HL-60 (cell line): ENCODE measurements at regions not wholly inside any gene's neighbourhood (a gene's known extent, or its start where the extent isn't known, plus 50 kb on each side); places are given as distances from the start of the nearest gene placed in this dataset.

ENCODE experiments used
- CTCF ChIP-seq: IDR thresholded peaks from one replicate; pipeline ENCODE4 v1.5.1; 2011; ENCODE audit warnings: low read length, control low read depth, inconsistent platforms; ENCODE audit not compliant: insufficient read depth
- GABPA ChIP-seq: IDR thresholded peaks from 2 replicates; pipeline ENCODE4 v1.6.1; 2012; ENCODE audit warnings: low read depth
- POLR2AphosphoS5 ChIP-seq: IDR thresholded peaks from 2 replicates; pipeline ENCODE4 v1.6.1; 2012; ENCODE audit warnings: low read depth
- REST ChIP-seq: IDR thresholded peaks from 2 replicates; pipeline ENCODE4 v1.6.1; 2012; ENCODE audit warnings: low read depth; ENCODE audit not compliant: insufficient replicate concordance
- SPI1 ChIP-seq: IDR thresholded peaks from 2 replicates; pipeline ENCODE4 v1.6.1; 2012; ENCODE audit warnings: low read depth, mild to moderate bottlenecking, borderline replicate concordance

- no peak for TF ChIP-seq CTCF
- TF ChIP-seq GABPA, result no peak
- TF ChIP-seq POLR2AphosphoS5, result no peak
- no peak for TF ChIP-seq REST
- TF ChIP-seq SPI1, result no peak
Observed at GRCh38 chr18:60965856-60966255, 367.4 kb upstream of the CDH20 start.
